ENCODE measurements at regions not wholly inside any gene's neighbourhood (a gene's known extent, or its start where the extent isn't known, plus 50 kb on each side); places are given as distances from the start of the nearest gene placed in this dataset.

DNA sequence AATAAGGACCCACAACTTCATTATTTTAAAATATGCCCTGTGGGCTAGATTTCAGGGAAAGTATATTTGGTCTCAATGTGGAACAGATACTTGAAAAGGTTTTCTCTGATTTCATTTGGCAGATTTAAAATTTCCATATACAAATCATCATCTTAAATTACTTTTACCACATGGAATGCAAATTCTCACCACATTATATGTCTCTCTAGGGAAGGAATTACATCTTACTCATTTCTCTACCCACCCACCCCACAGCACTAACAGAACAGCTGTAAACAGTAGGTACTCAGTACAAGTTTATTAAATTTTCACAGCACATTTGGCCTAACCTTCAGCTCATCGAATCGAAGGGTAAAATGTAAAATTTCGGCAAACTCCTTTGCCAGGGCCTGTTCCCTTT lies 104.0 kb downstream of the CYRIA start:
- DNase-seq, result no peak

DNA sequence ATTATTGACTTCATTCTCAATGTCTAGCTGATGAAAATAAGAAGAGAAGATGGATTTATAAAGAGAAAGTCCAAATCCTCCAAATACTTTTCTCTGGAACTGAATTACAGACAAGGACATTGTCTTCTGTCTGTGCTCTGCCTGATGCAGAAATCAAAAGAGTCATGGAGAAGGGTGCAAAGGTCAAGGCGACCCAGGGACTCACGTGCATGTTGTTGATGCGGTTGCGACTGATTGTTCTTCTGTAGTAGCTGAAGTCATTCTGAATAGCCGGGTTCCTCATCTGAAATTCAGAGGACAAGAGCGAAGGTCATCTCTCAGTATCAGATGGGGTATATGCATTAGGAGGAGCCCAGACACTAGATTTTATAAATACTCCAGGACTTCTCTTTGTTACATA lies 104.4 kb downstream of the CYRIA start:
- DNase-seq, result no peak

DNA sequence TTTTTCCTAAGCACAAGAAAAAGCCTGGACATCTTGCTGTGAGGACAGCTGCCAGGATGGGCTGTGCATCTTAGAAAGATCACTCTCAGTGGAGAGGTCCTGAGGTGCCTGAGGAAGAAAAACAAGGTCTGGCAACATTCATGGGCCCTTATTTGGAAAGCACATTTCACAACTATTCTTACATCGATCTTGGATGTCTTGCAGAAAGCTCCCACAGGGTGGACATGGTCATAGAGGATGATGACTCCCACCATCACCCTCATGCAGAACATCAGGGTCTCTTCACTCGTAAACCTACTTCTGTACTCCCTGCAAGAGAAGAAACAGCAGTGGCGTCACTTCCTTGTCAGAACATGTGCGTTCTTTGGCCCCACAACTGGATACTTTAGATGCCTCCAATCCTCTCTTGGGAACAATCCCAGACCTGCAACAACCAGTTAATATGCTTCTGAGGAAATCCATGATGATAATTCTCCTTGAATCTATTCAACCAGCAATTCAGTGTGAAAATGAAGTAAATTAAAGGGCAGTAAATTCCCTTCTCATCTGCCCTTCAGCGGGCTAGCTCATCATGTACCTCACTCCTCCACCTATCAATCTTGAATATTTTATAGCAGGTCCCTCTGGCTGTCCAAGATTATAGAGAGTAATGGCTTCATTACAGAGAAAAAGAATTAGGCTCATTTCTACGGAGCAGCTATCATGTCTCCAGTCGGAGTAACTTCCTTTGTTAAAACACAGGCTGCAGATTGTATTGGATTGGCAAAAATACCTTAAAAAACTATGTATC lies 106.2 kb downstream of the CYRIA start:
- DNase-seq, result no peak

DNA sequence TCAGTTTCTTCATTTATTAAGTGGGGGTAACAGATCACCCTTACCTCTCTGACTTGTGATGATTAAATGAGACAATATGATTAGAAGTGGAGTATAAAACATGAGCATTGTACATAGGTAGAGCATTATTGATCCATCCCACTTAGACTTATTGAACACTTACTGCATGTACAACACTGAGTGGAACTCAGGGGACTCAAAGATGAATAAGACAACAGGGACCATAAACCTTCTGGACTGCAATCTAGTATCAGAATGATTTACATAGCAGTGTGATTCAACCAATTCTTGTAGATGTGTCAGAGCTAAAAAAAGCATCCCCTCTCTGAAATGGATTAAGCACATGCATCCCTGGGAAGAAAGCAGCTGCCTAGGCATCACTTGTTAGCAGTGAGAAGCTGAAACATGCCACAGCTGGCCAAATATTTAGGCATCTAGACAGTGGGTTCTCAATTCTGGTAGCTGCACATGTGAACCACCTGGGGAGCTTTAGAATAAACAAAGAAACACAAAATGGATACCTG lies 111.5 kb downstream of the CYRIA start:
- no peak for DNase-seq

DNA sequence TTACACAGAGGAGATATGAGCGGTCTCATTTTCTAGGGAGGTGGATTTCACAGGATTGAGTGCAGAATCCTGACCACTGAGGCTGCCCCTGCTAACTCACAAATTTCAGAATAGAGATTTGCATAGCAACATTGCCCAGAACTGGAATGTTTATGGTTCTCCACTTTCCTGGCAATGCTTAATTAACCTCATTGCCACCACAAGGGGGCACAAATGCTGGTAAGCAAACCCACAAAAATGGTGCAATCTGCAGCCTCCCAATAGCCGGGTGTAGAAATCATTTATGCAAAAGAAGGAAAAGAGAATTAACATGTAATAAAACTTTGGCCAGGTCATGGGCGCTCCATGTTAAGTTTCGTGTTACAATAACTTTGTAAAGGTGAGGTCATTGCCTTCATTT lies 112.4 kb downstream of the CYRIA start:
- DNase-seq, result no peak

DNA sequence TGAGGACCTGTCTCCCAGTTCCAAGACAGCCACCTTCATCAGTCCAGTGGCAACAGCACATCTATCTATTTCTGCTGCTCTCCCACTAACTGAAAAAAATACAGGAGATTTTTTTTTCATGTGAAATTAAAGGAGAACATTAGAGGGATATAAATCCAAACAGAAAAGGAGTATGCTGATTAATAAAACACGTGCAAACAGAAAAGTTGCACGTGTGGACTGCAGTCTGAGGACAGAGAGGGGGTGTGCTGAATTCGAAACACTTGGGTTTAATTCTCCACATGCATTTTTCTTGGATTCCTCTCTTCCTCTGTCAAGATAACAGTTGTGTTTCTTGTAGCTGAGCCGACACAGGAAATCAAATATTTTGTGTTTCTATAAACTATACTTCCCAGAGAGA lies 113.4 kb downstream of the CYRIA start:
- DNase-seq, result no peak

DNA sequence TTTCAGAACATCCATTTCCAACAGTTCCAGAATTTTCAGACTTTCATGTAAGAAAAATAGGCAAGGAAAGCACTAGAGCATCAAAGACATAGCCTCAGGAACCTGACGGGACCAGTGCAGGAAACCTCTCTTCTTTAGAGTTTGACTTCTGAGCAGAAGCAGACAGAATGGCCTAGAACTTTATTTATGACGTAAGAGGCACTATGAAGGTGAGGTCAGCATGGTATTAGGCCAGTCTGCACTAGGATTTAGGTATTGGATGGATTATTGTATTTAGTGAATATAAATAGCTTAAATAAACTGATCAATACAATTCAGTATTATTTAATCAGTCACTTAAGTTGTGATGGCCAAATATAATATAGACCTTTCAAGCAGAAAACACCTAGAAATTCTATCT lies 117.6 kb downstream of the CYRIA start:
- DNase-seq, result no peak

DNA sequence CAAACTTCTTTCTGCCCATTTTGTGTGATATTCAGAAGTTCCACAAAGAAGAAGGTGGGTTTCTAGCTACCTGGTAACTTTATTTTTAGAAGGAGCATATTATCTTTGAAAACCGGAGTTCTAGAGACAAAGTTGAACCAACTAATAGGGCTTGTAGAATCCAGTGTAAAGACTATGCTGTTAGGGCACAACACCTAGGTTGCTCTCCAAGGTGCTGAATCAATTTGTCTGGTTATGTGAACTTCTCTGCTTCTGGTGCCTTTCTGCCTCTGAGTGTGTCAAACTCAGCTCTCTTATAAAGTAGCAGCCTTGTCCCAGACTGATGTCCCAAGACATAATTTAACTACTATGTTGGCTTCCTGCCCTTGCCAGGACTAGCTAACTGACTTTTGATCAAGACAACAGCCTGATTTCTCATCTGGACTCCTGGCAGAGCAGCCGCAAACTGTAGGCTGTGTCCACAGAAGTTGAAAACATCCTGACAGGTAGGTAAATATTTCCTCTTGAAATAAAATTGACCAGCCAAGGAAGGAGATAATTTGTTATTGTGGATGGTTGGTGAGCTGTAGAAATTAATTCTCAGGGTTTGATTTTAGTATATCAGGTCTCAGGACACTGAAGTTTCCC lies 119.4 kb downstream of the CYRIA start:
- DNase-seq, result no peak

DNA sequence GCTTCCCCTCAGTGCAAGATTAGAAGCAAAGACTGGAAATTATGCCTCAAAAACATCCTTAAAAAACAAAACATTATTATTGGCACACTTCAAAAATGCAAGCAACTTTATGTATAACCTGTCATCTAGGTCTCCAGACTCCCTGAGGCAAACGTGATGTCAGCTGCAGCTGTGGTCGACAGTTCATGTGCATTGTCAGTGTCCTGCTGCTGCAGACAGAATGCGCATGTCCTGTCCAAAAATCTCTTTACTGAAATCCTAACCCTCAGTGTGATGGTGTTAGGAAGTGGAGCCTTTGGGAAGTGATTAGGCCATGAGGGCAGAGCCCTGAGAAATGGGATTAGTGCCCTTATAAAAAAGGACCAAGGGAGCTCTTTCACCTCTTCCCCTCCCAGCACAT lies 126.9 kb downstream of the CYRIA start:
- no peak for DNase-seq

DNA sequence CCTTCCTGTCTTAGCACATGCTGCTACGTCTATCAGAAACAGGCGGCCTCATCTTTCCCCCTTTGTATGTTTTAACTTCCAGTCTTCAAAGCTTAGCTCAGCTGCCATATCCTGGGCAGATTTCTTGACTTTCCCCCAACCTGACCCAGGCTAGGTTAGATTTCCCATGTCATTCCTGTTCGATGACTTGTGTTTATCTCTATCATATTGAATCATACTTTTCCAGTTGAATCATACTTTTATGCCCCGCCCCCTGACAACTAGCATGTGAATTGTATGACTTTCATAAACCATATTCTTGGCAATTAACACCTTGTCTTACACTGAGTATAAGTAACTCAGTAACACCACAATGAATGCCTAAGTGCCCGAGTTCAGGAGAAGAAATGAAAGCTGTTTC lies 128.3 kb downstream of the CYRIA start:
- DNase-seq, result no peak

DNA sequence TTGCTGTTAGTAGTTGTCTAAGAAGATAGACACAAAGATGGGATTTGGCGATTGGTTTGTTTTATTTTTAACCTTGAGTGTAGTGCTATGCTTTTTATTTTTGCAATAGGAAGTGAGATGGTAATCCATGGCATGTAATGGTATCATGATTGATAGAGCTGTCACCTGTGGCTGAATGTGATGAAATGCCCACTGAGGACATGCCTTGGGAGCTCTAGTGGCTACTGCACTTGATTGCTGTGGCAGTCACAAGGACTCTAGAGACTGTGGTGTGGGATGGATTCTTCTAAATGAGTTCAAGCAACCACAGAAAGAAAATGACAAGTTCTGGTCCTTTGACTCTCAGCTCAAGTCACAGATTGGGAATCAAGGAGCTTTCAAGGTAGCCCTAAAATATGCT lies 139.4 kb downstream of the CYRIA start:
- DNase-seq, result no peak

DNA sequence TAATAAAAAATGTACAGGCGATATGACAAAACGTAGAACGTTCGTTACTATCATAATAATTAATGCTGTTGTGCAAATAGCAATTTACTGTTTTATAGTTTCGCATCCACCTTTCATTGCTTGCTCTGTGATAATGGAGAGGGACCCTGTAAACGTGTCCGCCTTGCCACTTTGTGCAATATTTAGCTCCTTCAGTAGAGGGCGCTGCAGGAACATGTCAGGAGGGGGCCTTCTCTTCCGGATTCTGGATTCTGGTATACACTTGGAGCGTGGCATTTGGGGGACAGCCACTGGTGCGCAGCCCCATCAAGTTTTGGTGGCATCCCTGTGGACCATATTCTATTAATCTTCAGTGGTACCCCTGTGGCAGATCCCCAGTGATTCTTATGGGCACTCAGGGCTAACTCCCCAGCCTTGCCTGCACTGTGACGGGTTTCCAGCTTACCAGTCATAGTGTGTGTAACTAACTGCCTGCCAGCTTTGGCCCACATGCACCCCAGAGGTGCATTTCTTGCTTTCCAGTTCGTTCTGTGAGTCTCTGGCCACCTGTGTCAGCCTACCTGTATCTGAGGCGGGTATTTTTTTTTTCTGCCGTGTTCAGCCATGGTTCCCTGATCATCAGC lies 140.3 kb downstream of the CYRIA start:
- DNase-seq, result no peak

DNA sequence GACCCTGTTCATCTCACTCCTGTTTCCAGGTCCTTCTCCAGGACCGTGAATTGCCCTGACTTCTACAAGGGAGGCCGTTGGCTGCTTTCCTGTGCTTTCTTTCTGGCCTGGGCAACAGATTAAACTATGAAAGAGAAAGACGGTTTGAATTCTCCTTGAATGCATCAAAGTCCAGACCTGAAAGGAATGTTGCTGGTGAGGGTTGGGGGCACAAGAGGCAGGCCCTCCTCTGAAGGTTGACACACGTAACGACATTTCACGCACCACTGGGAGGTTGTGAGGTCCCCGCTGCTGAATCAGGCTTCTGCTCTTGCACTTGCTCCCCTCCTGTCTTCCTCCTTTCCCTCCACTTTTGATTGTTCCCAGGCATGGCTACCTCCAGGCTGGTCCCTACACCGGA lies 141.9 kb downstream of the CYRIA start:
- DNase-seq, result no peak

DNA sequence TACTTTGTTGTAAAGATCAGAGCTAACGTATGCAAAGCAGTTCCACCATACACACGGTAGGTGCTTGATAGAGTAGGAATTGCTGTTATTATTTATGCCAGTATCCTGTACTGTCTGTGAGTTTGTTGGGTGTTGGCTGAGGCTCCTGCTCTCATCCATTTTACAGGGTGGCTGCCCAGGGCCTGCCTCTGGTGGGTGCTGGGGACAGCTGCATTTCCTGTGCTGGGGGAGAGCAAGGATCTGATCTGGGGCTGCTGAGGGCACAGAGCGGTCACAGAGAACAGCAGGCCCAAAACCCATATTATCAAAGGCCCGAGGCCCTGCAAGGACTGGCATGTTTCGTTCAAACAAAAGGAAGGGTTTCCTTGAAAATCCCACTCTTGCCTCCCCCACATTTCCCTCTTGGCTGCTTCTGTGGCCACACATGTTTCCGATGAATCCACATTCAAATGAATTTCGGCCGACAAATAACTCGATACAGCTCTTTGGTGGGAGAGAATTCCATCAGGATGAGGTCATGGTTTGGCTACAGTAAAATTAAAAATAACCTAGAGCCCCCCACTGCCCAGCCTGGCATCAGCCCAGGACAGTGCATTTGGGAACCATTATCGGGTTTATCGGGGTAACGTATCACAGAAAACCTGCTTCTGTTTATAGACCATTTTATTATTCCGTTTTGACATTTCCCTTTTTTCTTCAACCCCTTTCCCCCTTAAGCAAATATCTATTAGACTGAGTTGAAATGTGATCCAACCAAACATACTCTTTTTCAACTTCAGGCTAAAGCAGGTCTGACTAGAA lies 143.4 kb downstream of the CYRIA start:
- no peak for DNase-seq

DNA sequence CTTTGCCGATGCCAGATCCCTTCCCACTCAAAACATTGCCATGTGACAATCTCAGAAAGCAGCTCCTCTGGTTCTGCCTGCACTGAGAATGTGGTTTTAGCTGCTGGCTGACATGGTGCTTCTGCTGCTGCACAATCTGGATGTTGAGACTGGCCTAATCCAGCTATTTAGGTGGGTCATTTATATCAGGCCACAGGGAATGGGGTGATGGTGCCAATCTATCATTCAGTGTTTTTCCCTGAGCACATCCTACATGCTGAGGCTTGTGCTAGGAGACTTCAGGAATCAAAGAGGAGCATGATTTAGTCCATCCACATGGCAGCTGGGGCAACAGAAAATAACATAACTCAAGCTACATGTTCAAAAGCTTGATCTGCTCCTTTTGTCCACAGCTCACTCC lies 144.7 kb downstream of the CYRIA start:
- DNase-seq, result no peak

DNA sequence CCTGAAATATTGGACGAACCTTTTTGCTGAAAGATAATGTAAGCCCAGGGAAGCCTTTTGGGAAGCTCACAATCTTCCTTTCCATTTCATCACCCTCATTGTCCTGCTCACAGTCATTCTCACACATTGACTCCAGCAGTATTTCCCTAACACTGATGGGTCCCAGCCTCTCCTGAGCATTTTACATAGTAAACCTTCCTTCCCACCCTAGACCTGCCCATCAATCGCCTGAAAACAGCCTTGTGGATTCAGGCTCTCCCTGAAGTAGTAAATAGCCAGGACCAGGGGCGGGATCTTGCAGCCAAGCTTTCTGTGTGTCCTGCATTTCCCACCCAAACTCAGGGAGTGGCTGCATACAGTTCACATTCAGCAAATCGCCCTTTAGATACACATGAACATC lies 149.9 kb downstream of the CYRIA start:
- DNase-seq, result no peak

DNA sequence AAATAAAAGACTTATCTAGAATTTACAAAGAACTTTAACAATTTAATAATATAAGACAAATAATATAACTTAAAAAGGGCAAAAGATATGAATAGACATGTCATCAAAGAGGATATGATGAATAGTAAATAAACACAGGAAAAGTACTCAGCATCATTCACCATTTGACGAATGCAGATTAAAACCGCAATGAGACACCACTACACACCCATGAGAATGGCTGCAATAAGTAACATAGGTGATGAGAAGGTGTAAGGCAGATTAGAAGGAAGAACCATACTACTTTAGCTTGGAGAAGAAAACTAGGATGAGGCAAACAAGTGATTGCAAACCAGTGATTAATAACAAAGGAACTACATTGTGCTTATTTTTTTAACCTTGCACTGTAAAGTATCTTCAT lies 152.0 kb downstream of the CYRIA start:
- DNase-seq, result no peak

DNA sequence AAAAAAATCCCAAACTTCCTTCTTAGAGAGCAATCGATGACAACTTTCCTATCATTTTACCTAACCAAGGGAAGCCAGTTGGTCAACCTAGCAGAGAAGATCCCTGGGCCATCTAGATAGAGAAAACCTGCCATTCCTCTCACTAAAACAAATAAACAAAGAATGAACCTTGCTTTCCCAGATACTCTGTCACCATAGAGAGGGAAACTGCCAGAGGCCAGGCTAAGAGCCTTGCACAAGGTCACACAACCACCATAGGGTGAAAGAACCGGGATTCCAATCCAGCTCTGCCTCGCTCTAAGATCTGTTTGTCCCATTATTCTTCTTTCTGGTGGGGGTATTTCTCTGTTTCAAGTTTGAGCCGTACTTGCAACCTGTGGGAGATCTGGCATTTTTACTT lies 154.6 kb downstream of the CYRIA start:
- no peak for DNase-seq

DNA sequence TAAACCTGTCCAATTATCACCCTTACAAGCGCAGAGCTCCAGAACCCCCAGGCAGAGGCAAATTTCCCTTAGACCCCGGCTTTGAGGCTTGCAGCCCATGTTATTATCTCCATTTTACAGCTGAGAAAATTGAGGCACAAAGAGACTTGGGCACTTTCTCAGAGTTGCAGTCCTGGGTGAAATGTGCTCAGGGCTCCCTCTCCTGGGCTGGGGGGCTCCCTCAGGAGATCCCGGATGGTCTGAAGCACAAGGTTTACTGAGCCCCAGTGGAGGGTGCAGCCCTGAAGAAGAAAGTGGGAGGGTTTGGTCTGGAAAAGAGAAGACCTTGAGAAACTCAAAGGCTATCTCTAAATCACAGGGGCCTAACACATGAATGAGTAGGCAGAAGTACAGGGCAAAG lies 156.6 kb downstream of the CYRIA start:
- DNase-seq, result no peak

DNA sequence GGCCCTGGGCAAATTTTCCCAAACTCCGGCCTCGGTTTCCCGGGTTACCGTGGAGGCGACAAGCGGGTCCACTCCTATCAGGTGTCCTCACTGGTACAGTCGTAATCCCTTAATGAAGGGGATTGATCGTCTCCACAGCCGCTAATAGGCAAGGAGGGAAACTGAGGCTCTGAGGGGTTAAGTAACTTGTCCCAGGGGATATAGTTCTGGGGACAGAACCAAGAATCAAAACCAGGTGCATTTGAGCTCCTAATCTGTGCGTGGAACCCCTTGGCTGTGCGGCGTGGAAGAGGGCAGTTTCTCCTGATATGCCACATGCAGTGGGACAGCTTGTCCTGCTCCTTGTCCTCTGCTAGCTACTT lies 157.2 kb downstream of the CYRIA start:
- no peak for DNase-seq

DNA sequence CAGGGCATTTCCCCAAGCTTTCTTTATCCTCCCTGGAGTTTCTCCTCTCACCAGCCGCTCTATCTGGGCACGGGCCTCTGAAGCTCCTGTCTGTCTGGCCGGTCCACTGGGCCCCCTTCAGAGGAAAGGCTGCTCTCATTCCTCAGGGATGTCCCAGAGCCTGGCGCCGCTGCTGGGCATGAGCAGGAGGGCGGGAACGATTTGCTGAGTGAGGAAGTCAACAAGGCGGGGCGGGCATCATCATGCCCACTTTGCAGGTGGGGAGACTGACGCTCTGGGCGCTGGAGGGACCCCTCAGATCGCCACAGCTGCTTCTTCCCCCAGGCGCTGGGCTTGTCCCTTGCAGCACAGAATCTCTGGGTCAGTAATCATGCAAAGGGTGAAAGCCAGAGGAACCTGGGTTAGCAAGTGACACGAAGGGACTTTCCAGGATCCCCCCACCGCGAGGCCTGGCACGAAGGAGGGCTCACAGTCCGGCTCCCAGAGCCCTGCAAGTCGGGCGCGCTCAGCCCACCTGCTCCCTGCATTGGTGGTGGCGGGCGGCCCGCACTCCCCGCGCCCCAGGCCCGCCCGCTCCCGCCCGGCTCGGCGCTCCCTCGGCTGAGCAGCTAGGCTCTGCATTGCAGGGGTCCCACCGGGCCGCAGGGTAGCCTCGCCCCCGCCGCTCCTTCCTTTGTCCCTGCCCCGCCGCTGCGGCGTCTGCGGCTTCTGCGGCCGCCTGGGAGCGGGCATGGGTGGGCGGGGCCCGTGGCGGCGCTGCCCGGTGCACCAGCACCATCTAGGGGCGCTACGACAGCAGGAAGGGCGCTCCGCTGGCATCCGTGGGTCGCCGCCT lies 157.8 kb downstream of the CYRIA start:
- DNase-seq, result peak; percentile 39

DNA sequence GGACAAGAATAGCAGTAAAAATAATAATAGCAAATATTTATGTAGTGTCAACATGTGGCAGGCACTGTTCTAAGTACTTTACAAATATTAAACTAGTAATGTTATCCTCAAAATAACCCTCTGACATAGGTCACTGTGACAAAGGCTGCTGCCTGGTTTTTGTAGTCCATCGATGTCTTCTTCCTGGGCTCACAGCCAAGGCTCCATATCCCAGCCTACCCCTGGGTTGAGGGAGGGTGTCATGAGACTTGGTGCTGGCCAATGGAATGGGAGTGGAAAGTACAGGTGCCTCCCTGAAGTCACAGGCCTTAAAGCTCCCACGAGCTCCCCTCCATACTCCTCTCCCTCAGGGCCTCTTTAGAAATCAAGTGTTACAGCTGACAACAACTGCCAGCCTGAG lies 159.3 kb downstream of the CYRIA start:
- no peak for DNase-seq

Measured in DMS79 (cell line).